ENCODE measurements at regions not wholly inside any gene's neighbourhood (a gene's known extent, or its start where the extent isn't known, plus 50 kb on each side); places are given as distances from the start of the nearest gene placed in this dataset.

- Histone ChIP-seq H3K36me3 (ENCODE audit: control insufficient read depth in 1 of 2, insufficient read depth in 2 of 2, low read length in 2 of 2) (no peaks in the 10 kb centered on the region), H2AFZ (ENCODE audit: low read depth, low read length, poor library complexity, severe bottlenecking) (no peak overlapping the region), H3K27ac (ENCODE audit: low read depth, low read length) (no peak overlapping the region), H3K27me3 (ENCODE audit: insufficient read depth, low read length) (0 out of 2 replicates have a peak, but pooled peaks cover 3% of the 10 kb centered on the region), H4K20me1 (ENCODE audit: insufficient read depth) (no peaks in the 10 kb centered on the region), H3K4me1 (ENCODE audit: control insufficient read depth in 1 of 2, insufficient read depth in 2 of 2, low read length in 2 of 2) (no peaks in the 10 kb centered on the region), H3K4me3 (replicated peaks in 1 of 2; ENCODE audit: low read depth in 1 of 2, low read length in 2 of 2) (no peak overlapping the region), H3K9me2 (ENCODE audit: insufficient read depth) (no peaks in the 10 kb centered on the region), H3K4me2 (ENCODE audit: low read length) (no peak overlapping the region), H3K79me2 (ENCODE audit: insufficient read depth, low read length) (no peaks in the 10 kb centered on the region), H3K9me3 (ENCODE audit: control insufficient read depth in 1 of 2, insufficient read depth in 1 of 2, low read depth in 1 of 2, low read length in 2 of 2) (no peaks in the 10 kb centered on the region), H3K9ac (ENCODE audit: low read length) (no peak overlapping the region)
- ATAC-seq: no peak
- ChIA-PET CTCF (no interaction called here), RAD21 (ENCODE audit: low non-redundant PET in 1 of 2, low total read pairs in 2 of 2, uncharacterized antibody in 2 of 2, unreplicated experiment in 2 of 2) (no interaction called here), POLR2A (no interaction called here)
- no peak for DNase-seq (ENCODE audit: low read depth, low spot score)
- intact Hi-C loops (cut with micrococcal nuclease): loop anchor here (1.0 kb wide), 1 partner anchor 8 kb away; no protein-coding TSS in a partner anchor
- TF ChIP-seq POLR2A (IDR thresholded peaks at IDR 0.05; ENCODE audit: borderline replicate concordance, extremely low read depth, insufficient read depth, insufficient read length): no peak
- TF ChIP-seq ZFX (IDR thresholded peaks at IDR 0.05): no peak
- no peak for TF ChIP-seq REST (IDR thresholded peaks at IDR 0.05; ENCODE audit: low read depth)
- no peak for TF ChIP-seq TCF7L2 (IDR thresholded peaks at IDR 0.05; ENCODE audit: borderline replicate concordance, extremely low read depth, insufficient read depth, insufficient read length)
- TF ChIP-seq SIN3A (IDR thresholded peaks at IDR 0.05; ENCODE audit: low read depth): no peak
- no peak for TF ChIP-seq CTCF (IDR thresholded peaks at IDR 0.05 in 2 of 3, conservative IDR thresholded peaks at IDR 0.05 in 1 of 3; ENCODE audit: borderline replicate concordance in 1 of 3, insufficient read depth in 1 of 3, low read depth in 2 of 3, low read length in 2 of 3)
- TF ChIP-seq EZH2phosphoT487 (IDR thresholded peaks at IDR 0.05; ENCODE audit: borderline replicate concordance): no peak
- TF ChIP-seq SRF (IDR thresholded peaks at IDR 0.05; ENCODE audit: low read depth): no peak
- TF ChIP-seq RAD21 (IDR thresholded peaks at IDR 0.05; ENCODE audit: low read depth): no peak
- TF ChIP-seq YY1 (IDR thresholded peaks at IDR 0.05; ENCODE audit: extremely low read depth, insufficient replicate concordance, low read depth, low read length): no peak
- TF ChIP-seq ATF3 (IDR thresholded peaks at IDR 0.05): no peak
- TF ChIP-seq CBX3 (IDR thresholded peaks at IDR 0.05; ENCODE audit: low read depth): no peak
- TF ChIP-seq ZBTB33 (IDR thresholded peaks at IDR 0.05; ENCODE audit: extremely low read depth, insufficient replicate concordance, low read length): no peak
- no peak for TF ChIP-seq ELF1 (IDR thresholded peaks at IDR 0.05; ENCODE audit: borderline replicate concordance, low read depth)
- TF ChIP-seq ZNF274 (IDR thresholded peaks at IDR 0.05; ENCODE audit: low read depth, low read length): no peak
- no peak for TF ChIP-seq FOSL1 (IDR thresholded peaks at IDR 0.05; ENCODE audit: low read depth)
- no peak for TF ChIP-seq SP1 (IDR thresholded peaks at IDR 0.05; ENCODE audit: low read depth)
- no peak for TF ChIP-seq EZH2 (IDR thresholded peaks at IDR 0.05)
- TF ChIP-seq JUND (IDR thresholded peaks at IDR 0.05): no peak
- no TSS peak for BruUV-seq (replicated peaks)
Measured at GRCh38 chr3:168747697-168748096, 652.0 kb upstream of the GOLIM4 start.
